Hematopoietic multipotent progenitor cell treated with erythropoietin and hydrocortisone succinate and interleukin-3 and kit ligand, for 17 days (in vitro differentiated cells): ENCODE measurements at regions not wholly inside any gene's neighbourhood (a gene's known extent, or its start where the extent isn't known, plus 50 kb on each side); places are given as distances from the start of the nearest gene placed in this dataset.
"Not testable (repeated sequence)": the region's sequence is repeated elsewhere in the genome, so short reads cannot be mapped to it uniquely, and the experiment has no call there.

Source experiments
- DNase-seq: peaks from one replicate; pipeline ENCODE4 v3.0.0-alpha.2; 2015; ENCODE audit warnings: low spot score

DNA sequence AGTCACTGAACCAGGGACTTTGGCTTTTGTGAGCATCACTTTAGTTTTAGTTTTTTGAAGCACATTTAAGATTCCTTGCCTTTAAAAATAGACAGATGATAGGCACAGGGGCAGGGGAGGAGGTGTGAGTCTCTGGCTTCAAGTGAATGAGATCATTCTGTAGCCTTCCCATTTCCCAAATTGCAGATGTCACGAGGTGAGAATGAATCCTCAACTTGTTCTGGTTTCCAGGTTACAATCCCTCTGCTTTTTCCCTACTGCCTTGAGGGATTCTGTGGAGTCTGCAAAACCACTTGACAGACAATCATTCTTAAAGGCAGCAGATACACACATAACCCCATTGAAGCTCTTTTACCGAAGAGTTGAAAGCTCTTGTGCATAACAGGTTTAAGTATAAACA, 332.4 kb downstream of the DMAC1 start:
- DNase-seq, result no peak

DNA sequence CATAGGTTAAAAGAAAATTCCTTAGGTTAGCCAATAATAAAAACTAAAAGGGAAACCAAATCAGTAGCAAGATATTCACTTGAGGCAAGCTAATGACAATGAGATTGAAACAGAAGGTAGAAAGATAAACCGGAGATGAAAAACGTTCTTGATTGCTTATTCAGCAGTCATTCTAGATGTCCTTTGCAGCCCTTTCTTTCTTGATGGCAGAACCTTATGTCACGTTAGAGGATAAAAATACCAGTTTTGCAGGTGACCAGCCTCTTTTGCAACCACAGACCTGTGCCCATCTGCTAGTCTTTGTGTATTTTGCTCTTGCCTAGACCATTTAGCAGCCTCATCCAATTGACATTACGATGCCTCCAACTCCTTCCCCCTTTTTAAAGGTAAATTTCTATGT, 337.8 kb downstream of the DMAC1 start:
- DNase-seq, result no peak

DNA sequence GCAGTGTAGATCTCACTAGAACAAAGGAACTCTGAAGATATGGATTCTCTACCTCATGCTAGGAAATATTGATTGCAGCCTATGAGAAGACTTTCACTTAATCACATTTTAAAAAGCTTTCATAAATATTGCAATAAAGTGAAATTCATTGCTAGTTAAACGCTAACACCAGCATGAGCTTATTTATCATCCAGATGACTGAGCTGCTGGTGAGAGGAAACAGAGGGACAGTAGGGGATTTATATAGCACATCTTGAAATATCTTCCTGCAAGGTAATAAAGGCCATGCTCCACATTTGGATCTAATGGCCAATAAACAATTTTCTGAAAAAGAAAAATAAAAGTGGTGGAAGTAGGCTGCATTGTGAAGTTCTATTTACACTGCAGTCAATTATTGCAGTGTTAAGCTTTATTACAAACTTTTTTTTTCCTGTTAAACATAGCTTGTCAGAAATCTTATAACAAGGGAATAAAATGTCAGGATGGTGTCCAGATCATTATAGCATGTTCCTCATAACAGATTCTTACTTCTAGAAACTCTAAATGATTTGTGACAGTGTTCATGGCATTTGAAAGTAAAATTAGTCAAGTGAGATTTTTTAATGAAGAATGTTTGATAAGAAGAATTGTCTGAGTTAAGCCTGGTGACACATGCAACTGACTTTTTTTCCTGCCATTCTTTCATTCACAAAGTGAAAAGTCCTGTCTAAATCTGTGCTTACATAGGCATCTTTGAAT, 342.6 kb downstream of the DMAC1 start:
- no peak for DNase-seq

DNA sequence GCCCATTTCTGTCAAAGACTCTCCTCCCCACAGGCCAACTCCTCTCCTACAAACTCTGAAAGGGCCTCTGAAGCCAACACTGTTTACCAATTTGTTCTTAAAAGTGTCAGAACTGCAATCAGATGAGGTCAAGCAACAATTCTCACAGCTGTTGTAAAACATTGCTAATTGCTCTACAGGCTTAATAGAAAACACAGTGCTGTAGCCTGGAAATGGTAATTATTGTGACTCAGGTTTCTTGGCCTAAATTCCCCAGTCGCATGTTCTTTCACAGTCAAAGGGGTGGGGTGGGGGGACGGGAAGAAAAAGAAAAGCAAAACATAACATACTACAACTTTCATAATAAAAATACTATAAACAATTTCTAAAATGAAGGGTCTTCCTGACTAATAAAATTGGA, 343.2 kb downstream of the DMAC1 start:
- DNase-seq, result no peak

DNA sequence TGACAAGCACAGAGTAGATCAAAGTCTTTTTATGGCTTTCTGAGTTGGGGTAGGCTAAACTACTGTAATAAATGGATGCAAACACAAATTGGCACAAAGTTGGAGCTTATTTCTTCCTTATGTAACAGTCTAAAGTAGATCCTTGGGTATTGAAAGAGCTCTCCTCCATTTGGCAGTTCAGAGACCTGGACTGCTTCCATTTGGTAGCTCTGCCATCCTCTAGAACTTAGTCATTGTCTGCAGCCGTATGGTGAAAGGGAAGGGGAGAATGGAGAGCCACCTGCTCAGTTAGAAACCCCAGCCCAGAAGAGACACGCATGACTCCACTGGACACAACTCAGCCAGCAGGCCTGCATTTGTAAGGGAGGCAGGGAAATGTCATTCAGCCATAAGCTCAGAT, 345.0 kb downstream of the DMAC1 start:
- no peak for DNase-seq

DNA sequence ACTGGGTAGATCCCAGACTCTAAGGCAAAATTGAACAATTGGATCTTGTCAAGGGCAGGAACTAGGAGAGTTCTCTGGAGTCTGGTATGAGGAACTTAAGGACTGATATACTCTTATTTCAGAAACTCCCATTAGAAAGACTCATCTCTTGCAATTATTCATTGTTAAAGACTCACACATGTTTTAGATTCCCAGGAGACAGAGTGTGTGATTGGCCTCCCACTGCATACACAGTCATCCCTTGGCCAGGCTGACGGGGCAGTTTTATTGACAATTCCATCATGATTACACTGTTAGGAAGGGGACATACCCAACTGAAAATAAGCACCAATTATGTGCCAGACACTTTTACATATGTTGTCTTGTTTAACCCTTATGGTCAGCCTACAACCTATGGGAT, 347.2 kb downstream of the DMAC1 start:
- DNase-seq, result no peak

DNA sequence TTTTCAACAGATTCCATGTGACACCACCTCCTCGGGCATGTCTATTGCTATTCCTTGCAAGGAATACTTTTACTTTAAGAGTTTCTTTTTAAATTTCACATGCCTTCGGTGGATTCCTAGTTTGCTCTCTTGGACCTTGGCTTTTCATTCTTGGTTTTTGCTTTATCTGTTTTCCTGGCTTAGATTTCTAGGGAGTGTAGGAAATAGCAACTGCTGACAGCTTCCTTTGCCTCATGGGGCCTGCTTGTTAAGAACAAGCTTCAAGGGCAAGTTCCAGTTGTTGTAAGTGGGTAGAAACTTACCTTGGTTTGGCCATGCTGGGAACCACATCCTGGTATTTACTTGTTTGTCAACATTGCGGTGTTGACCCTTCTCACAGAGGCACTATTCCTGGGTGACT, 348.5 kb downstream of the DMAC1 start:
- no peak for DNase-seq

DNA sequence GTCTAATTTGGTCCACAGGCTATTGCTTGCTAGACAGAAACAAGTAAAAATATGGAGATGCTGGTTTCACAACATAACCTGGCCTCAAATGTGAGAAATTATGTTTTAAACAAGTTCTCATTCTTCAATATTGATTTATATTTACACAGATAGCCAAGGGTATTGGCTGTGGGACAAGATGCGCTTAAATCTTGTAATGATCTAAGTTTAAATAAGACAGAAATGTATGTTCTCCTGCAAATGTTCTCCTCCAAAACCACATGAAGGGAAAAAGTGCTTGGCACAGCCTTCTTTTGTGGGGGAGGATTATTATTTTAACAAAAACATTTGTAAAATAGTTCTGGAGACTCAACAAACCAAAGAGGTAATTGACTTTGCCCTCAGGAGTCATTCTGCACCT, 356.0 kb downstream of the DMAC1 start:
- DNase-seq, result no peak

DNA sequence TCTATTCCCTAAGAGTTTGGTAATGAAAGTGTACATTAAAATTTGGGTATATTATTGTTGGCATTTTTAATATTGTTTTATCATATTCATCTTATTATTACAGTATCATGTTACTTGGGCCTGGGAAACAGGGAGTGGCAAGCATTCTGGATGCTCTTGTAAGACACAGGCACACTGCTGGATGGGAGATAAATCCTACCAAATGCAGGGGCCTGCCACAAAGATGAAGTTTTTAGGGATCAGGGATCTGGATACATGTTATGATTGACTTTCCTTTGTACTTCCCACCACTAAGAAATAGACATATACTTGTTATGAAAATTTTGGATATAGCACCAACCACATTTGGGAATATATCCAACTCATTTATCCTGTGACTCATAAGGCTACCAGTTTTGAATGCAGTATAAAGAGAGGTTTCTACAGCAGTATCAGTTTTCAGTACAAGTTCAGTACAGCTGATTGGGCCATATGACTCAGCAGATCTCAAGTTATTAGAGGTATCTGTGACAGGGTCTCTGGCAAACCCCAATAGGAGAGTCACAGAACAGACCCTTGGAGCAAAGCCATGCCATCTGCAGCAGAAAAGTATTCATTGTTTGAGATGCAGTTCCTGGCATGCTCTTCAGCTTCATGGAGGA, 360.1 kb downstream of the DMAC1 start:
- no peak for DNase-seq

DNA sequence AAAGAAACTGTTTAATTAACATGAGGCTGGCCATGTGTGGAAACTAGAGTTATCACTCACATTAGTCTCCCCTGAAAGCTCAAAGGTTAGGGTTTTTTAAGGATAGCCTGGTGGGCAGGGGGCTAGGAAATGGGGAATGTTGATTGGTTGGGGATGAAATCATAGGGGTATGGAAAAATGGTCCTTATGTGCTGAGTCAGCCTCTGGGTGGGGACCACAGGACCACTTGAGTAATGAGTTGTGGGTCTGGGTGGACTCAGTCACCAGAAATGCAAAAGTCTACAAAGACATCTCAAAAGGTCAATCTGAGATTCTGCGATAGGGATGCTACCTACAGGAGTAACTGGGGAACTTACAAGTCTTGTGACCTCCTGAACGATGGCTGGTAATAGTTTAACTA, 362.8 kb downstream of the DMAC1 start:
- no peak for DNase-seq

DNA sequence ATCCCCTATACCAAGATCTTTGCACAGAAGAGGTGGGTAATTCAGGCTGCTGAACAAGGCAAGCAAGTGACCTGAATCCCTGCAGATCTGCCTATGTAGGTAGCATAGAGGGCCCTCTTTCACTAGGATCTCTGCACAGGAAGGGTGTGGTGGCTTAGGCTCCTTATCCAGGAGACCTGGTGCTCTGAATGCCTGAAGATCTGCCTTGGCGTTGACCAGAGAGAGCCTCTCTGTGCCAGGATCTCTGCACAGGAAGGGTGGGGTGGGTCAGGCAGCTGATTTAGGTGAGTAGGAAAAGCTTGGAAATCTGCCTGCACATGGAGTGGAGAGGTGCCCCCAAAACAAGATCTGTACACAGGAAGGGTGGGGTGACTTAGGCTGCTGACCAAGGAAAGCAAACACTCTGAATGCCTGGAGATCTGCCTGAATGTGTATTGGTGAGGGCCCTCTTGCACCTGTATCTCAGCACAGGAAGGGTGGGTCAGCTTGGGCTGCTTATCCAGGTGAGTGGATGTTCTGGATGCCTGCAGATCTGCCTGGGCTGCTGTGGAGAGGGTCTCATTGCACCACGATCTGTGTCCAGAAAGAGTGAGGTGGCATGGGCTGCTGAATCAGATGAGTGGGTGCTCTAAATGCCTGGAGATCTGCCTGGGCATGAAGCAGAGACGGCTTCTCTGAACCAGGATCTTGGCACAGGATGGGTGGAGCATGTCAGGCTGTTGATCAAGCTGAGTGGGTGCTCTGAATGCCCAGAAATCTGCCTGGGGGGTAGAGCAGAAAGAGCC, 365.9 kb downstream of the DMAC1 start:
- no peak for DNase-seq

DNA sequence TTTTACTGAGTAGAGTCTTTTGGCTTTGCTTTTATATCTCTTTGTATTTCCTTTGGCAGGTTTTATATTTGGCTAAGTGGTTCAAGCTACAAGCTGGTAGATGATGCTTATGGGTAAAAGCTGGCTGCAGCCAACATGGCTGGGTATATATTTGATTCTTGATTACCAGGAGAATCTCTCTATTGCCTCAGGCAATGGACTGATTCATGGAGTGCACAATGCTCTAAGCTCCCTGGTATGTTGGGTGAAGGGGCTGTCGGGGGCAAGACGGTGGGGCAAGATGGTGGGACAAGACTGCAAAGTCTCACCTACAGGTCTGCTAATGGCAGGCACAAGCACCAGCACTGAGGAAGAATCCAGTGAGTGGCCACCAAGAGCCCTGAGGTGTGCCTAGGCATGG, 366.6 kb downstream of the DMAC1 start:
- DNase-seq, result no peak

DNA sequence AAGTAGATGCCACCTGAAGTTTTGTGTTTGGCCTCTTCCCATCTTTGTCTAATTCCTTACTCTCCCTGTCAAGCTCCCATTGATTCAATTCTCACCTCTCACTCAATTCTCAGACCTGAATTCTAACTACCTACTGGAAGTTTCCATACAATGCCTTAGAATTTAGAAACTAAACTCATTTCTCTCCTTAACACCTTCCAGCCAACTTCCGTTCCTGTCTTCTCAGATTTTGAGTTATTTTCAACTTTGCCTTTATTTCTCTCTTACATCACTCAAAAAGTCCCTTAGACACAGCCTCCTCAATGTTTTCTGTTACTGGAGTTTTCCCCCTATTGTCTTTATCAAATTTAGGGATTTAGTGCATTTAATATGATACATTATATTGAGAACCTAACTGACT, 382.2 kb downstream of the DMAC1 start:
- not testable (repeated sequence) for DNase-seq

DNA sequence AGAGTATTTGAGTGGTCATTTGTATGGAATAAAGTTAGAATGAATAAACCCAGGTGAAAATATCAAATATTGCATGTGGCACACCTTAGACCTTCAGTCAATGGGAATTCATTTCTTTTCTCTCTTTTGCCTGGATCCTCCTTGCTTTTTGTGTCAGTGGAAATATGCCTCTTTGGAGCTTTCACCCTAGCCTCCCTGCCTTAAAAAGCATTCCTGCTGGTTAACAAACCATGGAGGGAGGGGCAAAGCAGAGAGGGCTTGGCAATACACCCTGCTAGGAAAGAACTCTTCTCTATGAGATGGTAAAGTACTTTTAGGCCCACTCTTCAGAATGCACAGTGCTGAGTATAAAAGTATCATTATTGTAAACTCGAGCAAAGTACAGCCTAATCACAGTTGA, 383.7 kb downstream of the DMAC1 start:
- no peak for DNase-seq

DNA sequence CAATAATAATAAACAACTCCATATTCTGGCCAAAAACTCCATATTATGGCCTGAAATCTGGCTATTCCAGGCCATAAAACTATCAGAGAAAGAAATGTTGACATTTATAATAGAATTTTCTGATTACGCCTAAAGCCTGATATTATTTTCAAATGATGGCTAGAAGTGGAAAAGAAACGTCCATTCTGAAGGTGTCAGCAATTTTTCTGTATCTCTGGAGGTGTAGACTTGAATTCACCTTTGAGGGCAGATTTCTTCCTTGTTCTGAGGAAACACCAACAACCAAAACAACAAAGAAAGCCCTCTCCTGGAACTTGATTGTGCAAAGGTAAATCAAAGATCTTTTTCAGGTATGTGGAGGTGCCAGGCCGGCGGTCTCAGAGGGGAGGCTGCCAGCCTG, 390.7 kb downstream of the DMAC1 start:
- no peak for DNase-seq

DNA sequence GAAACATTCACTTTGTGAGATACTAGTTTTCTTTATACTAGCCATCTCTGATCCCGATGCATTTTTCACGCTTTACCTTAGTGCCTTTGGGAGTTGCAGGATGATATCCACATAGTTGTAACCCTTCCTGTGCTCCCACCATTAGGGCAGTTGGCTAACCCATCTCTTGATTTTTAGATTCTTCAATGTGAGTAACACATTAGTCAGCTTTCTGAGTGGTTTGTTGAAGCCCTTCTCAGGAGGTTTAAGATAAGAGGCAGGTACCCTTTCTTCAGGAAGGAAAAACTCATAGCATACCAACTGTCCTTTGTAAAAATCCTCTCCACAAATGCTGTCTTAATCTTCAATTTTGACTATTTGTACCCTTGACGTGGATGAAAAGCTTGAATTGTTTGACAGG, 392.3 kb downstream of the DMAC1 start:
- DNase-seq, result no peak

DNA sequence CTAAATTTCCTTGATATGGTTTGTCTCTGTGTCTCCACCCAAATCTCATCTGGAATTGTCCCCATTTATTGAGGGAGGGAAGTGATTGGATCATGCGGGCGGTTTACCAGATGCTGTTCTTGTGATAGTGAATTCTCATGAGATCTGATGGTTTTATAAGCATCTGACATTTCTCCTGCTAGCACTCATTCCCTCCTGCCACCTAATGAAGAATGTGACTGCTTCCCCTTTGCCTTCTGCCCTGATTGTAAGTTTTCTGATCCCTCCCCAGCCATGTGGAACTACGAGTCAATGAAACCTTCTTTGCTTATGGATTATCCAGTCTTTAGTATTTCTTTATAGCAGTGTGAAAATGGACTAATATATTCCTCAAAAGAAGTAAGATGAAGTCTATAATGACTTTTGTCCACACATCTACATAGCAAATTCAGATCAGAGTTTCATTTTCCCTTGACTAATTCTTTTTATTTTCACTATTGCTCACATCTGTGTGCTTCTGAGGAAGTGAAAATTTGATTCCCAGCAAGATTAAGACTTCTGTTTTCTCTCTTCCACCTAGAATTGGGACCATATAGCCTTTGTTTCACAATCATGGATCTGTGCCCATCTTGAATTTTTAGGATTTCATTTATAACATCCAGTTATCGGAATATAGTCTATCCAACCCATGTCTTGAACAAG, 393.5 kb downstream of the DMAC1 start:
- DNase-seq, result no peak

DNA sequence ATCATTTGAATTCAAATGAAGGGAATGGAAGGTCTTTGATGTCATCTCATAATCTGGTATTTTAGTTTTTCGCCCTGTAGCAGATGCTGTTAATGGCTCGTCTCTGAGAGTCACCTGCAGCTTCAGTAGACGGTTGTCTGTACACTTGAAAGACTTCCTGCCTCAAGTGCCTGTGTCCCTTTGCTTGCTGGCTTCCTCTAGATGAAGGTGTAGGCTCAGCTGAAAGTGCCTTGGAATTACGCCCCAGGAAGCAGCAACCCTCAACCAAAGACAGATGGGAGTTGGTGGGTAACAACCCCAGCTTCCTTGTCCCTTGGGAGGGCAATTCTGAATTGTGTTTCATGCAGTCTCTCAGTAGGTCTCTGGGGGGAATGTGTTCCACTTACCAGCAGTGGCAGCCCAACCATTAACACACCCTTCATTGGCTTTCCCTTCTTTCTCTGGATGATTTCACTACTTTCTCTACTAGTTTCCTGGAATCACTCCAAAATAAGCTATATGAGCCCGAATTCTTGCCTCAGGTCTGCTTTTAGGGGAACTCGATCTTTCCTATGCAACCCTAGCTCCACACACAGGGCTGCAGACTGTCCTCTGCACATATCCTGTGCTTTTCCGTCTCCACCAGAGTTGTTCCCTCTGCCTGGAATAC, 395.6 kb downstream of the DMAC1 start:
- DNase-seq, result no peak

DNA sequence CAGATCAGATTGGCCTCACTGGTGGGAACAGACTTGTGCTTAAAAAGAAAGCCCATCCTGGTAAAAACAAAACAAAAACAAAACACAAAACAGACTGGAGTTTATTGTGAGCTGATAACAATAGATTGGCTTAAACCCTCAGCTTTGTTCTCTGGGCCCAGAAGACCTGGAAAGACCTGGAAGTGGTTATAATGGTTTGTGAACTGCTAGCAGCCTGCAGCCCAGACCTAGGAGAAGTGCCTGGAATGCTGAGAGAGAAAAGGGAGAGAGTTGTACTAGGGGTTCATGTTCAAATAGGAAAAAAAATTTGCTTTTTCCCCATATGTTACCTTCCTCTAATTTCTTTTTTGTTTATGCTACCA, 396.6 kb downstream of the DMAC1 start:
- DNase-seq, result no peak

DNA sequence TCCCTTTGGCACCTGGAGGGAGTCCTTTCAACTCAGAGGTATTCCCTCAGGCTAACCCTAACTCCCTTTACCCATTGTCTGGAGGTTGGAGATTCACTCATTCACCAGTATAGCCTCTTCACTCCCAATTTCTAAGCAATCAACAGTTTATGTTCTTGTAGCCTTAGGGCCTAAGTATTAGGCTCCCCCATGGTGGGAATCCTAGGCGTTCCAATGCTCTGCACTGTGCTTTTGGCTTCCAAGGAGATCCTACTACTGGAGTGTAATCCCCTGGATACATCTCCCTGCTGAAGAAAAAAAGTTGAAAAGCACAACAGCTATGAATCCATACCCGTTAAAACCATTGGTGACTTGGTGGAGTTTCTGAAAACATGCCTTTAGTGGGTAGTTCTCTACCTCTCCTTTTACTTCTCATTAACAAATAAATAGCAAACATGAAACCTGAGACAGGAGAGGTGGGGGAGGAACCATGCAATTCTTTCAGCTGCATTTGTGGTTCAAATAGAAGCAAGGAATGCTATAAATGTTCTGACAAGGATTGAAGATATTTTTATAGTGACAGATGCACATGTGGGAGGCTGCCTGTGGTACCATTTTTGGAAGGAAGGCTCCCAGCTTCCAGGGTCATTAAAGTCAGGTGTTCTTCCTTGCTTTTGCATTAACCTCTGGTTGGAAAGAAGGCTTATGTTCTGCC, 397.1 kb downstream of the DMAC1 start:
- no peak for DNase-seq

DNA sequence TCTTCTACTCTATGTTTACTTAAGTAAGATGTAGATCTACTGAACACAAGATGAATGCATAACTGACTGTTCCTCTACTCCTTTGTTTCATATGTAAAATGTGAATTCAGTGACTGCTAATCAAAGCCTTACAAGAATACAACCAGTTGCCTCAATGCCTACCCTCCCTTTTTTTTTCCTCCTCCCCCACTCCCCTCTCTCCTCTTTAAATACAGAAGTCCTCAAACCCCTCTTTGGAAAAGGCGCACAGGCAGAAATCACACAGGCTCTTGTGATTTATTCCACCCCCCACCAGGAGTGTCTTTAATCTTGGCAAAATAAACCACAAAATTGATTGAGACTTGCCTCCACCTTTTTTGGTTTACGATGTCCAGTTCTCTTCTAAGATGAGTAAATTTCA, 398.5 kb downstream of the DMAC1 start:
- DNase-seq, result no peak
